Retinal pigment epithelial cell (primary cell): ENCODE measurements at regions not wholly inside any gene's neighbourhood (a gene's known extent, or its start where the extent isn't known, plus 50 kb on each side); places are given as distances from the start of the nearest gene placed in this dataset.

Source experiments
- DNase-seq: peaks from one replicate; pipeline ENCODE4 v3.0.0-alpha.2; 2010; ENCODE audit warnings: low read depth
- H3K4me3 ChIP-seq: 2 replicates; pipeline ENCODE4 v1.5.1; 2011; ENCODE audit warnings: mild to moderate bottlenecking, low read length, control low read depth, moderate library complexity
- CTCF ChIP-seq: conservative IDR thresholded peaks from 2 replicates; pipeline ENCODE4 v1.5.1; 2011; ENCODE audit warnings: low read depth, low read length, control low read depth, inconsistent platforms

- no peak for TF ChIP-seq CTCF
- no peak overlapping the region for H3K4me3 ChIP-seq
- no peak for DNase-seq
Observed at GRCh38 chr4:124803641-124804040, 91.1 kb upstream of the ANKRD50 start.

- no peak for TF ChIP-seq CTCF
- no peak overlapping the region for H3K4me3 ChIP-seq
- no peak for DNase-seq
Observed at GRCh38 chr4:124803026-124803425, 90.5 kb upstream of the ANKRD50 start.

GRCh38 chr4:124797223-124797622 lies 84.7 kb upstream of the ANKRD50 start:
- no peak for DNase-seq
- TF ChIP-seq CTCF, result no peak
- no peak overlapping the region for H3K4me3 ChIP-seq

- H3K4me3 ChIP-seq, result no peak overlapping the region
- no peak for TF ChIP-seq CTCF
- no peak for DNase-seq
Observed at GRCh38 chr4:124790471-124790870, 77.9 kb upstream of the ANKRD50 start.

GRCh38 chr4:124786634-124787033 lies 74.1 kb upstream of the ANKRD50 start:
- DNase-seq, result no peak
- H3K4me3 ChIP-seq, result no peak overlapping the region
- no peak for TF ChIP-seq CTCF

- peak; percentile 3 for TF ChIP-seq CTCF
- no peak overlapping the region for H3K4me3 ChIP-seq
- no peak for DNase-seq
Observed at GRCh38 chr4:124785645-124786044, 73.1 kb upstream of the ANKRD50 start.

- no peak overlapping the region for H3K4me3 ChIP-seq
- no peak for DNase-seq
- no peak for TF ChIP-seq CTCF
Observed at GRCh38 chr4:124783847-124784246, 71.3 kb upstream of the ANKRD50 start.
